ENCODE measurements at regions not wholly inside any gene's neighbourhood (a gene's known extent, or its start where the extent isn't known, plus 50 kb on each side); places are given as distances from the start of the nearest gene placed in this dataset.

DNA sequence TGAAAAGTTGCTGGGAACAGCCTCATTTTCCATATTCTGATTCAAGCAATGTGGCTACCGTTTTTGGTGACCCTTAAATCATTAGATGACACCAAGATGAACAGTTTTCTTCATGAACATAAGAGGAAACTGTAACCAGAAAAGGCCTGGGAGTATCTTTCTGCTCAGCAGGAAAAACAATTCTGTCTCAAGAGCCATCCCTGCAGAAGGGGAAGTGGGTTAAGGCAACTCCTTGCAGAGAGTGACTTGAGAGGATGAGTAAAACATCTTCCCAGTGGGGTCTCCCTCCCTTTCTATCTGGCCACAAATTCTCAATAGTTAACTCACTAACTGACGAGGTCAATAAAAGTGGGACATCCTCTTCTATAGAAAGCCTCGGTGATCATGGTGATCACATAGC is 187.6 kb upstream of the NRIP1 start:
- WGBS (ENCODE audit: insufficient coverage) = no CpG with 5 or more reads among the region's 3 CpGs
- no peaks in the 10 kb centered on the region for H3K36me3 ChIP-seq (ENCODE audit: control insufficient read depth, insufficient read depth, low read length)
- H3K9me3 ChIP-seq (replicated peaks; ENCODE audit: control insufficient read depth, low read depth, low read length) = no peaks in the 10 kb centered on the region
- no peaks in the 10 kb centered on the region for H3K27me3 ChIP-seq (ENCODE audit: control insufficient read depth, insufficient read depth, low read length)
- DNase-seq = no peak
- no peak overlapping the region for H3K4me3 ChIP-seq (ENCODE audit: low read length)
- no peak overlapping the region for H3K27ac ChIP-seq (ENCODE audit: low read length)
- peaks cover 7% of the 10 kb centered on the region for H3K4me1 ChIP-seq (ENCODE audit: control insufficient read depth, insufficient read depth, low read length)

GRCh38 chr21:15254111-15254510 is 189.3 kb upstream of the NRIP1 start:
- Histone ChIP-seq H3K27ac (ENCODE audit: low read length) (no peak overlapping the region), H3K4me3 (ENCODE audit: low read length) (no peak overlapping the region), H3K4me1 (ENCODE audit: control insufficient read depth, insufficient read depth, low read length) (peaks cover 7% of the 10 kb centered on the region), H3K27me3 (ENCODE audit: control insufficient read depth, insufficient read depth, low read length) (no peaks in the 10 kb centered on the region), H3K9me3 (replicated peaks; ENCODE audit: control insufficient read depth, low read depth, low read length) (no peaks in the 10 kb centered on the region), H3K36me3 (ENCODE audit: control insufficient read depth, insufficient read depth, low read length) (no peaks in the 10 kb centered on the region)
- no peak for DNase-seq
- 98% methylated on average over 3 of the region's 4 CpGs for WGBS (ENCODE audit: insufficient coverage)

DNA sequence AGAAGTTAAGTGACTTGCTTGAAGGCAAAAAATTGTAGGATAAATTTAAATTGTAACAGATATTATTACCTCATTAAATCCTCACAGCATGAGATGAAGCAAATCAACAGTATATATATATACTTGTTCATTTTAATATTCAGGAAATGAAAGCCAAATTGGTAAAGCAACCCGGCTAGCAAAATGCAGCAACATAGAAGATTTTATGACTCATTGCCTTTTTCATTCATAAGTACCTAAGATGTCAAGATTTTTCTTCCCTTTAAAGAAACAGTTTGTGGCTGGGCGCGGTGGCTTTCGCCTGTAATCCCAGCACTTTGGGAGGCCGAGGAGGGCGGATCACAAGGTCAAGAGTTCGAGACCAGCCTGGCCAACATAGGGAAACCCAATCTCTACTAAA is 190.5 kb upstream of the NRIP1 start:
- H3K4me3 ChIP-seq (ENCODE audit: low read length) = no peak overlapping the region
- no peaks in the 10 kb centered on the region for H3K4me1 ChIP-seq (ENCODE audit: control insufficient read depth, insufficient read depth, low read length)
- no peak overlapping the region for H3K27ac ChIP-seq (ENCODE audit: low read length)
- no peaks in the 10 kb centered on the region for H3K9me3 ChIP-seq (replicated peaks; ENCODE audit: control insufficient read depth, low read depth, low read length)
- WGBS (ENCODE audit: insufficient coverage) = no CpG with 5 or more reads among the region's 7 CpGs
- DNase-seq = no peak
- no peaks in the 10 kb centered on the region for H3K27me3 ChIP-seq (ENCODE audit: control insufficient read depth, insufficient read depth, low read length)
- H3K36me3 ChIP-seq (ENCODE audit: control insufficient read depth, insufficient read depth, low read length) = no peaks in the 10 kb centered on the region

- no peak overlapping the region for H3K27ac ChIP-seq (ENCODE audit: low read length)
- H3K36me3 ChIP-seq (ENCODE audit: control insufficient read depth, insufficient read depth, low read length) = no peaks in the 10 kb centered on the region
- no peaks in the 10 kb centered on the region for H3K9me3 ChIP-seq (replicated peaks; ENCODE audit: control insufficient read depth, low read depth, low read length)
- no peaks in the 10 kb centered on the region for H3K27me3 ChIP-seq (ENCODE audit: control insufficient read depth, insufficient read depth, low read length)
- DNase-seq = peak; percentile 56
- no peaks in the 10 kb centered on the region for H3K4me1 ChIP-seq (ENCODE audit: control insufficient read depth, insufficient read depth, low read length)
- no peak overlapping the region for H3K4me3 ChIP-seq (ENCODE audit: low read length)
Measured at GRCh38 chr21:15255763-15256162, 191.0 kb upstream of the NRIP1 start.

DNA sequence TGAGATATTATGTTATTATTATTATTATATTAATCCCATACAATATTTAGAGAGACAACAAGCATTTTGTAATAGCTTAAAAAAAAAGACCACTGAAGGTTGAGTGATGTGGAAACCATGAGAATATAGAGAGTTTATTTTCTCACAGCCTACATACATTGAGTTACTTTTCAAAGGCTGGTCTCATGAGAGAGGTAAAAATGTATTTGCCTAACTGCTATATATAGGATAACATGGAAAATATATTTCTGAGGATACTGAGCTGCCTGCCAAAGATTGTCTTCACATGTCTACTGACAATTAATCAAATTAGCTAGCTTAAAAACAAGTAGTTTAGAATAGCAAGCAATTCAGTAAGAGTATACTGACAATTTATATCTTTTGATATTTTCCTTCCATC is 192.2 kb upstream of the NRIP1 start:
- no peak overlapping the region for H3K4me3 ChIP-seq (ENCODE audit: low read length)
- H3K36me3 ChIP-seq (ENCODE audit: control insufficient read depth, insufficient read depth, low read length) = no peaks in the 10 kb centered on the region
- no peaks in the 10 kb centered on the region for H3K4me1 ChIP-seq (ENCODE audit: control insufficient read depth, insufficient read depth, low read length)
- DNase-seq = peak; percentile 56
- no peaks in the 10 kb centered on the region for H3K27me3 ChIP-seq (ENCODE audit: control insufficient read depth, insufficient read depth, low read length)
- no peaks in the 10 kb centered on the region for H3K9me3 ChIP-seq (replicated peaks; ENCODE audit: control insufficient read depth, low read depth, low read length)
- no peak overlapping the region for H3K27ac ChIP-seq (ENCODE audit: low read length)

GRCh38 chr21:15257646-15258045 is 192.8 kb upstream of the NRIP1 start:
- Histone ChIP-seq H3K27ac (ENCODE audit: low read length) (peak overlapping the region; percentile 4), H3K4me1 (ENCODE audit: control insufficient read depth, insufficient read depth, low read length) (no peaks in the 10 kb centered on the region), H3K36me3 (ENCODE audit: control insufficient read depth, insufficient read depth, low read length) (no peaks in the 10 kb centered on the region), H3K27me3 (ENCODE audit: control insufficient read depth, insufficient read depth, low read length) (no peaks in the 10 kb centered on the region), H3K9me3 (replicated peaks; ENCODE audit: control insufficient read depth, low read depth, low read length) (no peaks in the 10 kb centered on the region), H3K4me3 (ENCODE audit: low read length) (no peak overlapping the region)
- WGBS (ENCODE audit: insufficient coverage) = 68% methylated on average over 3 of the region's 4 CpGs
- DNase-seq = no peak

- no peaks in the 10 kb centered on the region for H3K9me3 ChIP-seq (replicated peaks; ENCODE audit: control insufficient read depth, low read depth, low read length)
- WGBS (ENCODE audit: insufficient coverage) = no CpG with 5 or more reads among the region's 1 CpG
- H3K36me3 ChIP-seq (ENCODE audit: control insufficient read depth, insufficient read depth, low read length) = no peaks in the 10 kb centered on the region
- H3K4me1 ChIP-seq (ENCODE audit: control insufficient read depth, insufficient read depth, low read length) = no peaks in the 10 kb centered on the region
- H3K4me3 ChIP-seq (ENCODE audit: low read length) = no peak overlapping the region
- H3K27me3 ChIP-seq (ENCODE audit: control insufficient read depth, insufficient read depth, low read length) = no peaks in the 10 kb centered on the region
- H3K27ac ChIP-seq (ENCODE audit: low read length) = no peak overlapping the region
- no peak for DNase-seq
Measured at GRCh38 chr21:15259824-15260223, 195.0 kb upstream of the NRIP1 start.

- Histone ChIP-seq H3K4me3 (ENCODE audit: low read length) (no peak overlapping the region), H3K9me3 (replicated peaks; ENCODE audit: control insufficient read depth, low read depth, low read length) (no peaks in the 10 kb centered on the region), H3K36me3 (ENCODE audit: control insufficient read depth, insufficient read depth, low read length) (no peaks in the 10 kb centered on the region), H3K27ac (ENCODE audit: low read length) (no peak overlapping the region), H3K27me3 (ENCODE audit: control insufficient read depth, insufficient read depth, low read length) (no peaks in the 10 kb centered on the region), H3K4me1 (ENCODE audit: control insufficient read depth, insufficient read depth, low read length) (no peaks in the 10 kb centered on the region)
- WGBS (ENCODE audit: insufficient coverage) = no CpG with 5 or more reads among the region's 4 CpGs
- no peak for DNase-seq
Measured at GRCh38 chr21:15260604-15261003, 195.8 kb upstream of the NRIP1 start.

GRCh38 chr21:15264084-15264665 is 199.4 kb upstream of the NRIP1 start:
- Histone ChIP-seq H3K4me1 (ENCODE audit: control insufficient read depth, insufficient read depth, low read length) (no peaks in the 10 kb centered on the region), H3K36me3 (ENCODE audit: control insufficient read depth, insufficient read depth, low read length) (no peaks in the 10 kb centered on the region), H3K9me3 (replicated peaks; ENCODE audit: control insufficient read depth, low read depth, low read length) (no peaks in the 10 kb centered on the region), H3K27ac (ENCODE audit: low read length) (no peak overlapping the region), H3K27me3 (ENCODE audit: control insufficient read depth, insufficient read depth, low read length) (no peaks in the 10 kb centered on the region), H3K4me3 (ENCODE audit: low read length) (no peak overlapping the region)
- WGBS (ENCODE audit: insufficient coverage) = no CpG with 5 or more reads among the region's 2 CpGs
- peak; percentile 17 for DNase-seq

- H3K36me3 ChIP-seq (ENCODE audit: control insufficient read depth, insufficient read depth, low read length) = no peaks in the 10 kb centered on the region
- no peaks in the 10 kb centered on the region for H3K4me1 ChIP-seq (ENCODE audit: control insufficient read depth, insufficient read depth, low read length)
- H3K4me3 ChIP-seq (ENCODE audit: low read length) = no peak overlapping the region
- H3K27me3 ChIP-seq (ENCODE audit: control insufficient read depth, insufficient read depth, low read length) = no peaks in the 10 kb centered on the region
- WGBS (ENCODE audit: insufficient coverage) = 83% methylated on average over 1 of the region's 4 CpGs
- no peak for DNase-seq
- no peaks in the 10 kb centered on the region for H3K9me3 ChIP-seq (replicated peaks; ENCODE audit: control insufficient read depth, low read depth, low read length)
- H3K27ac ChIP-seq (ENCODE audit: low read length) = no peak overlapping the region
Measured at GRCh38 chr21:15272171-15272570, 207.4 kb upstream of the NRIP1 start.

- no peaks in the 10 kb centered on the region for H3K27me3 ChIP-seq (ENCODE audit: control insufficient read depth, insufficient read depth, low read length)
- no peak overlapping the region for H3K27ac ChIP-seq (ENCODE audit: low read length)
- no peaks in the 10 kb centered on the region for H3K36me3 ChIP-seq (ENCODE audit: control insufficient read depth, insufficient read depth, low read length)
- peak; percentile 21 for DNase-seq
- H3K4me3 ChIP-seq (ENCODE audit: low read length) = no peak overlapping the region
- 75% methylated on average over 1 of the region's 2 CpGs for WGBS (ENCODE audit: insufficient coverage)
- H3K9me3 ChIP-seq (replicated peaks; ENCODE audit: control insufficient read depth, low read depth, low read length) = no peaks in the 10 kb centered on the region
- H3K4me1 ChIP-seq (ENCODE audit: control insufficient read depth, insufficient read depth, low read length) = no peaks in the 10 kb centered on the region
Measured at GRCh38 chr21:15272591-15272990, 207.8 kb upstream of the NRIP1 start.

Measured in muscle of leg (tissue), 3 donors.